ENCODE measurements at regions not wholly inside any gene's neighbourhood (a gene's known extent, or its start where the extent isn't known, plus 50 kb on each side); places are given as distances from the start of the nearest gene placed in this dataset.

DNA sequence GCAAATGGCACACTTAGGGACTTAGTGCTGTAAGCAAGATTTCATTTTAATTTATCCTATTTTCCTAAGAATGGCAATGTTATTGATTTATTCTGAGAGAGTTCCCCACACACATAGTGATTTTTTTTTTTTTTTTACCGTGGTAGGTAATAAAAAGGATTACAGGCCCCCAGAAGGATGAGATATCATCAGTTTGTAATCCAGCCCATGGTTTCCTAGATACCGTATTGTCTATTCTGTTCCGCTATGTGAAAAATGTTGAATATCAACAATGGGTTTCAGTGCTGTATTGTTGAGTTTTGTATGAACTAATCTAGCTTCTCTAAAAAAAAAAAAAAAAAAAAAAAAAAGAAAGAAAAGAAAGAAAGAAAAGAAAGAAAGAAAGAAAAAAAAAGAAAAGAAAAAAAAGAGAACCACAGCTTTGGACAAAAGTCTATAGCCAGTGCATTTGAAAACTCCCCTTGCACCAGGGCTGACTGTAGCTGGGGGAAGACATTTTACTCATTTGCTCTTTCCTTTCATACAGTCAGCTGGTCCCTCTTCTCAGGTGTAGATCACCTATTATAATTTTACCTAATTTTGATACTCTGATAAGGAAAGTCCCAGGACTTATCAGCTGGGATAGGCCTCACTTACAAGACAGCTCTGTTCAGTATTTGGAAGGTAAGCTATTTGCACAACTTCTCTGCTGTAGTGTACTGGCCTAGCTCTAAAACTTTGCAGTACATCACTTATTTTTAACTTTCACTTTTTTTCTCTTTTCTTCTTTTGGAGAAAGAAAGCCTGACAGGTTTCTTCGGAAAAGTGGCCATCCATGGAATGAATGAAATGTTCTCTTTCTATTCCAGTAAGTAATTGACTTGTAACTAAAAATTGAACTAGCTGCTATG is 101.4 kb upstream of the SOX2 start:
- Mint-ChIP-seq H3K4me1 (ENCODE audit: low read depth, unreplicated experiment) (no peaks in the 10 kb centered on the region), H3K27ac (ENCODE audit: unreplicated experiment) (no peak overlapping the region), H3K27me3 (ENCODE audit: insufficient read depth, unreplicated experiment) (no peaks in the 10 kb centered on the region), H3K9me3 (ENCODE audit: unreplicated experiment) (no peaks in the 10 kb centered on the region), H3K36me3 (ENCODE audit: insufficient read depth, unreplicated experiment) (no peaks in the 10 kb centered on the region), H3K4me3 (ENCODE audit: unreplicated experiment) (no peak overlapping the region)
- Histone ChIP-seq H3K4me1 (no peaks in the 10 kb centered on the region), H3K27me3 (replicated peaks; ENCODE audit: control insufficient read depth, insufficient read depth, low read length) (no peaks in the 10 kb centered on the region), H3K4me3 (ENCODE audit: low read depth, low read length) (no peak overlapping the region), H3K36me3 (ENCODE audit: control insufficient read depth, insufficient read depth, low read length) (no peaks in the 10 kb centered on the region), H3K9me3 (no peaks in the 10 kb centered on the region)
- BruUV-seq (replicated peaks): no TSS peak
- CTCF ChIA-PET: no interaction called here
- DNase-seq: no peak
- TF ChIP-seq, protein P1, sequence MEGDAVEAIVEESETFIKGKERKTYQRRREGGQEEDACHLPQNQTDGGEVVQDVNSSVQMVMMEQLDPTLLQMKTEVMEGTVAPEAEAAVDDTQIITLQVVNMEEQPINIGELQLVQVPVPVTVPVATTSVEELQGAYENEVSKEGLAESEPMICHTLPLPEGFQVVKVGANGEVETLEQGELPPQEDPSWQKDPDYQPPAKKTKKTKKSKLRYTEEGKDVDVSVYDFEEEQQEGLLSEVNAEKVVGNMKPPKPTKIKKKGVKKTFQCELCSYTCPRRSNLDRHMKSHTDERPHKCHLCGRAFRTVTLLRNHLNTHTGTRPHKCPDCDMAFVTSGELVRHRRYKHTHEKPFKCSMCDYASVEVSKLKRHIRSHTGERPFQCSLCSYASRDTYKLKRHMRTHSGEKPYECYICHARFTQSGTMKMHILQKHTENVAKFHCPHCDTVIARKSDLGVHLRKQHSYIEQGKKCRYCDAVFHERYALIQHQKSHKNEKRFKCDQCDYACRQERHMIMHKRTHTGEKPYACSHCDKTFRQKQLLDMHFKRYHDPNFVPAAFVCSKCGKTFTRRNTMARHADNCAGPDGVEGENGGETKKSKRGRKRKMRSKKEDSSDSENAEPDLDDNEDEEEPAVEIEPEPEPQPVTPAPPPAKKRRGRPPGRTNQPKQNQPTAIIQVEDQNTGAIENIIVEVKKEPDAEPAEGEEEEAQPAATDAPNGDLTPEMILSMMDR (IDR thresholded peaks at IDR 0.05; ENCODE audit: insufficient read depth in 1 of 2, low read depth in 1 of 2, low read length in 1 of 2, severe bottlenecking in 1 of 2, unreplicated experiment in 1 of 2): no peak
- POLR2A ChIA-PET: no interaction called here
- intact Hi-C loops (cut with micrococcal nuclease; ENCODE audit: unreplicated experiment): no loop called here

DNA sequence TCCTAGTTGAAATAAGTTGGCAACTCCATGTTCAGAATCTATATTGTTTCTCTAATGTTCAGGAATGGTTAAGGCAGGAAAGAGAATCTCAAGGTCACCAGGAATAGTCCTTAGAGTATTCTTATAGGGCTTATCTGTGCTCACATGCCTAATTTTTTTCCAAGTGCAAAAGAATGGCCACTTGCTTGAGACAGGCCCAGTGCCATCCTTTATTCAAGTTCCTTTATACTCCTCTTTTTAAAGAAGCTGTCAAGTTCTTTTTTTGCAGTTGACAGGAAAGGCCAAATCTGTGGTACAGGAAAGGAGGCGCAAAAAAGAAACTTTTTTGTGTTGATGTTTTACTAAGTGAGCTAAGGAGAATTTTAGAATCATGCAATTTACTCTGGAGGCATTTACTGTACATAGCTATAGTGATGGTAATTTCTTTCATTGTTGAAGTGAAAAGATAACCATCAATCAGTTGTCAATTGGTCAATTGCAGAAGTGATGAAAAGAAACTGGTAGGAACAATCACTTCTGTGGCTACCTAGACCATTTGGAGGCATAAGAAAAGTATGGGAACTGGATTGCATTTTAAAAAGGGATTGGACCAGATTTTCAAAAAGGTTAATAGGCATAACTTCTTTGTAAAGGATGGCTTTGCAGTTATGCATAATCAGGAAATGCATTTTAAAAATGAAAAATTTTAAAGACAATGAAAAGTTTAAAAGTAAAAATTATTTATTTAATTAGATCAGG is 102.5 kb upstream of the SOX2 start:
- no peaks in the 10 kb centered on the region for H3K9me3 Mint-ChIP-seq (ENCODE audit: unreplicated experiment)
- H3K4me3 Mint-ChIP-seq (ENCODE audit: unreplicated experiment): no peak overlapping the region
- H3K4me3 ChIP-seq (ENCODE audit: low read depth, low read length): no peak overlapping the region
- H3K4me1 Mint-ChIP-seq (ENCODE audit: low read depth, unreplicated experiment): no peaks in the 10 kb centered on the region
- no peaks in the 10 kb centered on the region for H3K9me3 ChIP-seq
- no peaks in the 10 kb centered on the region for H3K36me3 Mint-ChIP-seq (ENCODE audit: insufficient read depth, unreplicated experiment)
- no peak overlapping the region for H3K27ac Mint-ChIP-seq (ENCODE audit: unreplicated experiment)
- CTCF ChIA-PET: no interaction called here
- no peak for DNase-seq
- H3K36me3 ChIP-seq (ENCODE audit: control insufficient read depth, insufficient read depth, low read length): no peaks in the 10 kb centered on the region
- no peaks in the 10 kb centered on the region for H3K27me3 ChIP-seq (replicated peaks; ENCODE audit: control insufficient read depth, insufficient read depth, low read length)
- intact Hi-C loops (cut with micrococcal nuclease; ENCODE audit: unreplicated experiment): no loop called here
- no peaks in the 10 kb centered on the region for H3K4me1 ChIP-seq
- TF ChIP-seq, protein P1 (IDR thresholded peaks at IDR 0.05; ENCODE audit: insufficient read depth in 1 of 2, low read depth in 1 of 2, low read length in 1 of 2, severe bottlenecking in 1 of 2, unreplicated experiment in 1 of 2): no peak
- no peaks in the 10 kb centered on the region for H3K27me3 Mint-ChIP-seq (ENCODE audit: insufficient read depth, unreplicated experiment)
- POLR2A ChIA-PET: no interaction called here
- BruUV-seq (replicated peaks): no TSS peak

GRCh38 chr3:181604267-181604666 is 107.5 kb upstream of the SOX2 start:
- Histone ChIP-seq H3K4me1 (no peaks in the 10 kb centered on the region), H3K9me3 (no peaks in the 10 kb centered on the region; the same call in 1 of the 2 replicates), H3K36me3 (ENCODE audit: control insufficient read depth, insufficient read depth, low read length) (no peaks in the 10 kb centered on the region), H3K4me3 (ENCODE audit: low read depth, low read length) (no peak overlapping the region), H3K27me3 (replicated peaks; ENCODE audit: control insufficient read depth, insufficient read depth, low read length) (no peaks in the 10 kb centered on the region)
- H3K4me3 Mint-ChIP-seq (ENCODE audit: unreplicated experiment): no peak overlapping the region
- ChIA-PET CTCF (no interaction called here), POLR2A (no interaction called here)
- no peak overlapping the region for H3K27ac Mint-ChIP-seq (ENCODE audit: unreplicated experiment)
- no peaks in the 10 kb centered on the region for H3K4me1 Mint-ChIP-seq (ENCODE audit: low read depth, unreplicated experiment)
- no peaks in the 10 kb centered on the region for H3K9me3 Mint-ChIP-seq (ENCODE audit: unreplicated experiment)
- DNase-seq: no peak
- TF ChIP-seq, protein P1 (IDR thresholded peaks at IDR 0.05; ENCODE audit: insufficient read depth in 1 of 2, low read depth in 1 of 2, low read length in 1 of 2, severe bottlenecking in 1 of 2, unreplicated experiment in 1 of 2): no peak
- H3K36me3 Mint-ChIP-seq (ENCODE audit: insufficient read depth, unreplicated experiment): no peaks in the 10 kb centered on the region
- intact Hi-C loops (cut with micrococcal nuclease; ENCODE audit: unreplicated experiment): no loop called here
- H3K27me3 Mint-ChIP-seq (ENCODE audit: insufficient read depth, unreplicated experiment): no peaks in the 10 kb centered on the region
- no TSS peak for BruUV-seq (replicated peaks)

Data from Caco-2 (cell line).